ENCODE measurements at regions not wholly inside any gene's neighbourhood (a gene's known extent, or its start where the extent isn't known, plus 50 kb on each side); places are given as distances from the start of the nearest gene placed in this dataset.

GRCh38 chr16:73504591-73505575 lies 457.0 kb upstream of the ZFHX3 start:
- H3K27ac ChIP-seq = no peak overlapping the region
- no peak for TF ChIP-seq ZFX (IDR thresholded peaks at IDR 0.05)
- TF ChIP-seq, protein P1, sequence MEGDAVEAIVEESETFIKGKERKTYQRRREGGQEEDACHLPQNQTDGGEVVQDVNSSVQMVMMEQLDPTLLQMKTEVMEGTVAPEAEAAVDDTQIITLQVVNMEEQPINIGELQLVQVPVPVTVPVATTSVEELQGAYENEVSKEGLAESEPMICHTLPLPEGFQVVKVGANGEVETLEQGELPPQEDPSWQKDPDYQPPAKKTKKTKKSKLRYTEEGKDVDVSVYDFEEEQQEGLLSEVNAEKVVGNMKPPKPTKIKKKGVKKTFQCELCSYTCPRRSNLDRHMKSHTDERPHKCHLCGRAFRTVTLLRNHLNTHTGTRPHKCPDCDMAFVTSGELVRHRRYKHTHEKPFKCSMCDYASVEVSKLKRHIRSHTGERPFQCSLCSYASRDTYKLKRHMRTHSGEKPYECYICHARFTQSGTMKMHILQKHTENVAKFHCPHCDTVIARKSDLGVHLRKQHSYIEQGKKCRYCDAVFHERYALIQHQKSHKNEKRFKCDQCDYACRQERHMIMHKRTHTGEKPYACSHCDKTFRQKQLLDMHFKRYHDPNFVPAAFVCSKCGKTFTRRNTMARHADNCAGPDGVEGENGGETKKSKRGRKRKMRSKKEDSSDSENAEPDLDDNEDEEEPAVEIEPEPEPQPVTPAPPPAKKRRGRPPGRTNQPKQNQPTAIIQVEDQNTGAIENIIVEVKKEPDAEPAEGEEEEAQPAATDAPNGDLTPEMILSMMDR (conservative IDR thresholded peaks at IDR 0.05) = no peak

DNA sequence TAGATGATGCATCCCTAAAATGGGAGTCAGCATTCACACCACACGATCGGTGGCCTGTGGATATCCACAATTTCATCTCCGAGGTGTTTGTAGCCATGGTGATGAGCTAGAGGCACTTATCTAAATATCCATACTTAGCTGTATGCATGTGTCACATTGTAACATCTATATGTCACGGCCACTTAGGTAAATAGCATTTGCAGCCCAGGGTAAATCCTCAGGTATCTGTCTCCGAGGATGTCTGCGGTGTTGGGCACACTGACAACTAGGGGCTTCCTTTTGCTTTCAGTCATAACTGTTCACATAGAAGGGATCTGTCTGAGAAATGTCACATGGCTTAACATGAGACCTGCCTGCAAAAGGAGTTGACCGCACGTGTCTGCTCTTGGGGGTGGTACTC lies 455.2 kb upstream of the ZFHX3 start:
- TF ChIP-seq, protein P1 (conservative IDR thresholded peaks at IDR 0.05) = no peak
- no peak for TF ChIP-seq ZFX (IDR thresholded peaks at IDR 0.05)
- H3K27ac ChIP-seq = no peak overlapping the region

- no peak overlapping the region for H3K27ac ChIP-seq
Observed at GRCh38 chr16:73499276-73499675, 451.3 kb upstream of the ZFHX3 start.

GRCh38 chr16:73485880-73486279 lies 438.0 kb upstream of the ZFHX3 start:
- no peak overlapping the region for H3K27ac ChIP-seq
- TF ChIP-seq ZFX (IDR thresholded peaks at IDR 0.05) = no peak
- TF ChIP-seq, protein P1 (conservative IDR thresholded peaks at IDR 0.05) = no peak

More at GRCh38 chr16:73499276-73499675, 451.3 kb upstream of the ZFHX3 start:
- no peak for TF ChIP-seq ZFX (IDR thresholded peaks at IDR 0.05)
- TF ChIP-seq, protein P1 (conservative IDR thresholded peaks at IDR 0.05) = no peak

- TF ChIP-seq ZFX (IDR thresholded peaks at IDR 0.05) = no peak
- TF ChIP-seq, protein P1 (conservative IDR thresholded peaks at IDR 0.05) = no peak
- H3K27ac ChIP-seq = no peak overlapping the region
Observed at GRCh38 chr16:73483934-73484711, 436.2 kb upstream of the ZFHX3 start.

- TF ChIP-seq ZFX (IDR thresholded peaks at IDR 0.05) = no peak
- TF ChIP-seq, protein P1 (conservative IDR thresholded peaks at IDR 0.05) = no peak
- H3K27ac ChIP-seq = no peak overlapping the region
Observed at GRCh38 chr16:73483076-73483791, 435.3 kb upstream of the ZFHX3 start.

Data from C4-2B (cell line).